H1 (cell line): ENCODE measurements at regions not wholly inside any gene's neighbourhood (a gene's known extent, or its start where the extent isn't known, plus 50 kb on each side); places are given as distances from the start of the nearest gene placed in this dataset.

Experiments
- CHD1 ChIP-seq: IDR thresholded peaks from 2 replicates; pipeline ENCODE4 v1.6.1; 2012; ENCODE audit warnings: low read depth, low read length, improper control_type of control experiment
- CTBP2 ChIP-seq: IDR thresholded peaks from 2 replicates; pipeline ENCODE4 v1.7.0; 2011; ENCODE audit warnings: borderline replicate concordance, mild to moderate bottlenecking, moderate library complexity, mixed read lengths, low read length; ENCODE audit not compliant: insufficient read depth, insufficient read length
- KDM5A ChIP-seq: fragments of 200-600 bp; IDR thresholded peaks from 2 replicates; pipeline ENCODE4 v1.7.1; 2012; ENCODE audit warnings: mild to moderate bottlenecking, low read length, inconsistent platforms, mixed read lengths
- TCF12 ChIP-seq: IDR thresholded peaks from 2 replicates; pipeline ENCODE4 v1.6.1; 2011; ENCODE audit warnings: low read depth, mild to moderate bottlenecking, low read length
- USF2 ChIP-seq: IDR thresholded peaks from 2 replicates; pipeline ENCODE4 v1.6.1; 2011; ENCODE audit warnings: low read length, improper control_type of control experiment

- TF ChIP-seq CHD1 = no peak
- TF ChIP-seq TCF12 = no peak
- no peak for TF ChIP-seq USF2
- no peak for TF ChIP-seq KDM5A
- no peak for TF ChIP-seq CTBP2
These were observed 50.9 kb upstream of the RGPD4 start (continued) for GRCh38 chr2:107775791-107776190.
